NCI-H510A treated with DMSO at 0.1 percent for 48 hours (cell line): ENCODE measurements at regions not wholly inside any gene's neighbourhood (a gene's known extent, or its start where the extent isn't known, plus 50 kb on each side); places are given as distances from the start of the nearest gene placed in this dataset.

Source experiments
- DNase-seq: peaks from one replicate; lab custom pipeline; 2025; lab: John Stamatoyannopoulos, UW

DNA sequence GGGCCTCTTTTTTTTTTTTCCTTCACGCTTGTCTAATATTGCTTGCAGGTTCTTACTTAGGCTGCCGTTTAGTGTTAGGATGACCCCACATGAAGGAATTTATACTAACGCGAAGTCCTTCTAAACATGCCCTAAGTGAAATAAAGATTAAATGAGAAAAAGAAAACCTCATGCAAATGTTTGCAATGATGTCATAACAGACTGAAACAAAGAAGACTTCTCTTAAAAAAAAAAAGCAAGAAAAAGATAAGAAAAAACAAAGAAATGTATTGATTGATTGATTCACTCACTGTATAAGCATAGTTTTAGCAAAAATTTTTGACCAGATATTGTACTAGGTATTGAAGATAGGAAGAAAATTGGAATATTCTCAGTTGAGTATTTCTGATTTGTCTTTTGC, 418.2 kb downstream of the IRS2 start:
- DNase-seq: no peak

GRCh38 chr13:109366525-109366924, 419.9 kb downstream of the IRS2 start:
- no peak for DNase-seq

DNA sequence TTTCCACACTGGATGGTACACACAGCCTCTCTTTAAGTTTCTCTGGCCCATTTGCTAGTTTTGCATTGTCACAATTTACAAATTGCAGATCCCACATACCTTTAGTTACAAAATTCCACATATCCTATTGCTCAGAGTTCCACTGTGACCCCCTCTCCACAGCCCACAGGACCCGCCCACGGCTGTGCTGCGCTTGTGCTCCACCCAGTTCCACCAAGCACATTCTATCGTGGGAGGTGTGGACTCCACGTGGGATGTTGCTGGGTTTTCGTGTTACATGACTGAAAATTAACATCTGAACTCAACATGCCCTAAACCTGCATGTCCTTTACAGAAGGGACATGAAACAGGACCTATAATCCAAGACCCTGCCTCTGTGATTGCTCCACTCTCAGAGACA, 423.0 kb downstream of the IRS2 start:
- DNase-seq: no peak

- DNase-seq: no peak
These were observed 423.8 kb downstream of the IRS2 start for GRCh38 chr13:109362616-109363015.

GRCh38 chr13:109361562-109362289, 424.7 kb downstream of the IRS2 start:
- no peak for DNase-seq

DNA sequence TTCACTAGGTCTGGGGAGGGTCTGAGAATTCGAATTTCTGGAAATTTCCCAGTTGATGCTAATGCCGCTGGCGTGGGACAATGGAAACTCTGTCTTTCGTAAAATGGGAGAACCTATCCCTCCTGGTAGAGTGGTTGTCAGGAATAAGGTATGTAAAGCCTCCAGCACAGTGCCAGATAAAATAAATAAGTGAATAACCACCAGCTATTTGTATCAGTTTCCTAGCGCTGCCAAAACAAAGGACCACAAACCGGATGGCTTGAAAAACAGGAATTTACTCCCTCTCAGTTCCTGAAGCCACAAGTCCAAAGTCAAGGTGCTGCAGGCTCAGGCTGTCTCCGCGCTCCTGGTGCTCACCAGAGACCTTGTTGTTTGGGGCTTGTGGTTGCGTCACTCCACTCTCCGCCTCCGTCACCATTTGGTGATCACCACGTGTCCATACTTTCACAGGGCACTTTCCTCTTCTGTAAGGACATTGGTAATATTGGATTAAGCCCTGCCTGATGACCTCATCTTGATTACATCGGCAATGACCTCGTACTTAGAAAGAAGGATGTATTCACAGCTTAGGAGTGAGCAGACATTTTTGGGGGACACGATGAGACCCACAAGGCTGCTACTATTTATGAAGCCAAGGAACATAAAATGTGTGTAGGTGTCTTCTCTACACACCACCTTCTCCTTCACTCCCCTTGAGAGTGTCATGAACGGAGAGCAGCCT, 428.5 kb downstream of the IRS2 start:
- no peak for DNase-seq

GRCh38 chr13:109355875-109356434, 430.4 kb downstream of the IRS2 start:
- no peak for DNase-seq

DNA sequence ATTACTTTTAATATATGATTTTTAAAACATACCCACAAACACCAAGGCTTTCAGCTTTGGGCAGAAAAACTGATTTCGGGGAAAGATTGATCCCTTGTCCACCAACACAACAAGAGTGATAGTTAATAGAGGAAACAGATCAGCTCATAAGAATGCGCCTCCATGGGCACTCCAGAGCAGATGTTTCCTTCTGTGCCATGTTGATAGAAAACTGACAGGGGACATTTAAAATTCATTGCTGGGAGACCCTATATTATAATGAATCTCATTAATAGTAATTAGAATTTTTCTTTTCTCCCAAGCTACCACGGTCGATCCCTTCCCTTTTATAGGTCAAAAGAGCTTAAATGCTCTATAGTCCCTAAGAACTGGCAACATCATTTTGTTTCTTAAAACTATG, 431.2 kb downstream of the IRS2 start:
- no peak for DNase-seq

GRCh38 chr13:109351236-109351635, 435.1 kb downstream of the IRS2 start:
- DNase-seq: no peak

GRCh38 chr13:109348519-109349258, 437.7 kb downstream of the IRS2 start:
- no peak for DNase-seq

- DNase-seq: no peak
These were observed 440.3 kb downstream of the IRS2 start for GRCh38 chr13:109346060-109346459.

GRCh38 chr13:109345433-109345941, 440.9 kb downstream of the IRS2 start:
- DNase-seq: no peak

DNA sequence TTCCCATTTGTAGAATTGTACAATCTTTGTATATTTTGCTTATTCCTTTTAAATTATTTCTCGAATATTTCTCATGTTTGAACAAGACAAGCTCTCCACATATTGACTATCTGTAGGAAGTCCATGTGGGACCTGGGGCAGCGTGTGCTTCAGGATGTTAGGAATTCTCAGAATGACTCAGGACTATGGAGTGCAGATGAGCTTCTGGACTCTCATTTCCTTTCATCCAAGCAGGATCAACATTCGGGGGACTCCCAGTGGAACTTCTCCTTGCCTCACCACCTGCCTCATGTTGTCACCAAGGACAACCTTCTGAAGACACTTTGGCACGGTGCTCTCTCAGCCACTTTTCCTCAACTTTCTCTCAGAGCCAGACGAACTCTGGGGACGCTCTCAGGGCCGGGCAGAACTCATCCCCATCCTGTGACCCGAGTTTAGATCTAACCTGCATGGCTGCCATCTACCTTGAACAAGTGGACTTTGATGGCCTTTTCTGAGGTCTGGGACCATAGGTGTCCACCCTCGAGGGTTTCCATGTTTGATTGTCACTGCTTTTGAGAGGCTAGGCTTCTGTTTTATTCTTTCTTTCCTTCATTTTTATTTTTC, 441.7 kb downstream of the IRS2 start:
- DNase-seq: no peak

DNA sequence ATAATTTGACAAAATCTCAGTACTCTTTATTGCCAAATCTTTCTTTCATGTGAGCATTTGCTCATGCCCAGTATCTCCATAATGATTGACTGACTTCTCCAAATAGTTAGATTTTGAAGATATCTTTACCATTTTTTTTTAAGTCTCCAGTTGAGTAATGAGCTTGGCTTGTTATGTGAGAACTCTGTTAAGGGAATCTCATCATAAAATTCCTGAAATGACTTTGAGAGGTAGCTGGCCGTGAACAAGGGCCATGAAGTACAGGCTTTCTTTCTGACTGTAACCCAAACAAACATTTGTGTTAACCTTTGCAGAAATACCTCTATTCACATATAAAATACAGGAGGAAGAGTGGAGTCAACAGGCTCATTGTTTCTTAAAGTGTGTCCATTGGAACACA, 449.7 kb downstream of the IRS2 start:
- DNase-seq: no peak

DNA sequence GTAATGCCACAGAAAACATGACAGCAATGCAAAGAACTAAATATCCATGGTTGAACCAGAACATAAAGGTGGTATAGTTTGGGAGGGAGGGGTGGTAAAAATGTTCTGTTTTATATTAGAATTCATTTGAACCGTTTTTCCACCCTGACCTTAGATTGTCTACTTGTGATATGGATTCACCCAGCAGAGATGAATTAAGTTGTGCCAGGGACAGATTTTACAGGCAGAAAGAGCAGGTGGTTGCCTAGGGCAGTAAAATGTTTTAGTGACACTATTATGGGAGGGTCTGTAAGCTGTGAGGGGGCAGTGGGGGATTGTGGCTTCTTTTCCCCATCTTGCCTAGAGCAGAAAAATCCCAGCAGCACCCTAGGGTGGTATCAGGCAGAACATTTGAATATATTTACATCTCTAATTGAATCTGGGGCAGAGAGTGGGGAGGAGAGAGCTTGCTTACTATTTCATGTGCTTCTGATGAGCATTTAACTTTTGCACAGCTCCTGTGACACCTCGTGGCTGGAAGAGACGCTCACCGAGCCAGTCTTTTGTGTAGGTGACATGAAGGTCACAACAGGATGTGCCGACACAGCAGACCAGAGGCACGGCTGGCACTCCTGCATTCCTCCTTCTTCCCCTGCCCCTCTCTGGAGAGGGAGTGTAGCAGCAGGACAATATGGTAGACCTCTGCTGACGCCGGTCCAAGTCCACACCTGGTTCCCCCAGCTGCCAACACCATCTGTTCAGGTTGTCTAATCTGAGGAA, 452.3 kb downstream of the IRS2 start:
- peak; percentile 18 for DNase-seq

GRCh38 chr13:109332506-109333499, 453.6 kb downstream of the IRS2 start:
- peak; percentile 56 for DNase-seq

DNA sequence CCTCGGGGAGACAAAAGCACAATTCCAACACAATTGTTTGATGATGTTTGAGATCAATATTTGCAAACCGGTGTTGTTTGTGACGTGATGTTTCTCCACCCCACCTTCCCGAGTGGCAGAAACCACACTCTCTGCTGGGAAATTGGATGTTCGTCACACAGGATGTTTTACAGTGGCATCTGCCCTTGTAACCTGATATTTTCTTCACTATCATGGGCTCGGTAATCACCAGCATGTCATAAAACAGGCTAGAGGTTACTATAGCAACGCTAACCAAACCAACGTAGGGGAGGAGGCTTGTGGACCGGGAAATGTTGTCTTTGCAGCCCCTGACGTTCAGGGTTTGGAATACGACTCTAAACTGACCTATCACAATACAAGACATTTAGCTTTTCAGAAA, 454.5 kb downstream of the IRS2 start:
- DNase-seq: peak; percentile 86

DNA sequence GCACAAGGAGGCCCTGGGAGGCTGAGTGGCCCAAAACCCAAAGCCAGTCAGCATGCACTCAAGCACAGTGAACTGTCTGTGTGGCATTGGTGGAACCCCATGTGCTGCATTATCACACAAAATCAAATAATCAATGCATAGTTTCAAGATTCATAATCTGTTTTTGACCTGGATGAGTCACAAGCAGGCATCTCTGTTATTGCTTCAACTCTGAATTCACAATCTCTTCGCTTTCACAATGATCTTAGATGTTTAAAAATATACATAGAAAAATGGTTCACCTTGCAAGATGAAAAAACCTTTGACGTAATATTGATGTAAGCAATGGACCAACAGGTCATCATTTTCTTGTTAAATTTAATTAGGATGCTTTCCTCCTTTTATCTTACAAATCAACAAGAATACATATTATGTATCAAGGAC, 455.4 kb downstream of the IRS2 start:
- no peak for DNase-seq

GRCh38 chr13:109330123-109330522, 456.3 kb downstream of the IRS2 start:
- no peak for DNase-seq

DNA sequence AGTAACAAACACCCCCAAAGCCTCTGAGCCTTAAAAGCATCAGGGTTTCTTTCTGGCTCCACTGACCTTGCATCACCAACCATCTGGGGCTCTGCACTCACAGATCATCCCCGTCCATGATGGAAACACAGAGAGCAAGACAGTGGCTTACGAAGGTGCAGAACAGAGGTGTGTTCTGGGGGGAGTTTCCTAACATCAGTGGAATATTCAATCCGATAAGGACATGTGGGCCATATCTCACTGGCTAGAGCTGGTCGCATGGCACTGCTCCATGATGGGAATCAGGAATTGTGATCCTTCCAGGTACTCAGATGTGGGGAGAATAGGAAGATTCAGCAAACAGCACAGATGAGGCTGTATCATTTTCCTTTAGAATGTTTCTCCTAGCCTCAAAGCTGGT, 457.2 kb downstream of the IRS2 start:
- no peak for DNase-seq
